Calu3 (cell line): ENCODE measurements at regions not wholly inside any gene's neighbourhood (a gene's known extent, or its start where the extent isn't known, plus 50 kb on each side); places are given as distances from the start of the nearest gene placed in this dataset.

ENCODE experiments used
- BruUV-seq: library from RNA; stranded (reverse); fragments of 400-500 nt; replicated peaks from 2 replicates; lab custom pipeline; 2021; lab: Mats Ljungman, UMichigan
- CTCF ChIA-PET: fragments of 300-600 bp; sonication (Branson Sonifier 250); formaldehyde crosslinking; loops from one replicate; lab custom pipeline; 2022; ENCODE audit warnings: antibody characterized with exemption; lab: Charles Lee
- DNase-seq: peaks from one replicate; pipeline ENCODE4 v3.0.0; 2022
- H3K27ac Mint-ChIP-seq: one replicate; pipeline ENCODE4 v1.8.0; 2022; ENCODE audit warnings: mixed read lengths; ENCODE audit not compliant: unreplicated experiment
- H3K27me3 Mint-ChIP-seq: one replicate; pipeline ENCODE4 v1.8.0; 2022; ENCODE audit warnings: mixed read lengths; ENCODE audit not compliant: unreplicated experiment
- H3K36me3 Mint-ChIP-seq: one replicate; pipeline ENCODE4 v1.8.0; 2022; ENCODE audit warnings: mild to moderate bottlenecking, moderate library complexity, mixed read lengths; ENCODE audit not compliant: insufficient read depth, unreplicated experiment
- H3K4me1 Mint-ChIP-seq: one replicate; pipeline ENCODE4 v1.8.0; 2022; ENCODE audit warnings: mild to moderate bottlenecking, low read depth, mixed read lengths; ENCODE audit not compliant: unreplicated experiment
- H3K4me3 Mint-ChIP-seq: one replicate; pipeline ENCODE4 v1.8.0; 2022; ENCODE audit warnings: mild to moderate bottlenecking, low read depth, moderate library complexity, mixed read lengths; ENCODE audit not compliant: unreplicated experiment
- H3K9me3 Mint-ChIP-seq: one replicate; pipeline ENCODE4 v1.8.0; 2022; ENCODE audit warnings: low read depth, mixed read lengths; ENCODE audit not compliant: unreplicated experiment
- CTCF ChIP-seq: fragments of 200-600 bp; IDR thresholded peaks from one replicate; pipeline ENCODE4 v1.8.0; 2022; ENCODE audit warnings: antibody characterized with exemption; ENCODE audit not compliant: unreplicated experiment
- intact Hi-C: fragments of 100-400 bp; cut with micrococcal nuclease; formaldehyde crosslinking; loops from one replicate; pipeline ENCODE4 v1.10.0; 2022; ENCODE audit not compliant: unreplicated experiment

GRCh38 chr4:181173046-181173445 lies 1070.2 kb upstream of the TENM3 start:
- no peak overlapping the region for H3K27ac Mint-ChIP-seq
- no peaks in the 10 kb centered on the region for H3K27me3 Mint-ChIP-seq
- no peaks in the 10 kb centered on the region for H3K36me3 Mint-ChIP-seq
- H3K4me1 Mint-ChIP-seq, result no peaks in the 10 kb centered on the region
- no peak overlapping the region for H3K4me3 Mint-ChIP-seq
- no peak for DNase-seq
- no peak for TF ChIP-seq CTCF
- intact Hi-C loops, result no loop called here
- no peaks in the 10 kb centered on the region for H3K9me3 Mint-ChIP-seq
- CTCF ChIA-PET, result no interaction called here
- BruUV-seq, result no TSS peak

- H3K27ac Mint-ChIP-seq, result no peak overlapping the region
- no peak for TF ChIP-seq CTCF
- no peak overlapping the region for H3K4me3 Mint-ChIP-seq
- CTCF ChIA-PET, result no interaction called here
- no peaks in the 10 kb centered on the region for H3K36me3 Mint-ChIP-seq
- intact Hi-C loops, result no loop called here
- no peaks in the 10 kb centered on the region for H3K4me1 Mint-ChIP-seq
- no peak for DNase-seq
- no TSS peak for BruUV-seq
- peaks cover 17% of the 10 kb centered on the region for H3K27me3 Mint-ChIP-seq
- no peaks in the 10 kb centered on the region for H3K9me3 Mint-ChIP-seq
Observed at GRCh38 chr4:181176306-181176705, 1066.9 kb upstream of the TENM3 start.

- no peak overlapping the region for H3K4me3 Mint-ChIP-seq
- CTCF ChIA-PET, result no interaction called here
- peaks cover 17% of the 10 kb centered on the region for H3K27me3 Mint-ChIP-seq
- BruUV-seq, result no TSS peak
- H3K9me3 Mint-ChIP-seq, result peaks cover 7% of the 10 kb centered on the region
- H3K27ac Mint-ChIP-seq, result no peak overlapping the region
- no peak for DNase-seq
- no peaks in the 10 kb centered on the region for H3K4me1 Mint-ChIP-seq
- no peaks in the 10 kb centered on the region for H3K36me3 Mint-ChIP-seq
- TF ChIP-seq CTCF, result no peak
- intact Hi-C loops, result no loop called here
Observed at GRCh38 chr4:181181331-181181730, 1061.9 kb upstream of the TENM3 start.

- peaks cover 2% of the 10 kb centered on the region for H3K9me3 Mint-ChIP-seq
- no peak for TF ChIP-seq CTCF
- DNase-seq, result no peak
- intact Hi-C loops, result no loop called here
- no peak overlapping the region for H3K27ac Mint-ChIP-seq
- BruUV-seq, result no TSS peak
- CTCF ChIA-PET, result no interaction called here
- no peaks in the 10 kb centered on the region for H3K27me3 Mint-ChIP-seq
- no peaks in the 10 kb centered on the region for H3K4me1 Mint-ChIP-seq
- H3K36me3 Mint-ChIP-seq, result no peaks in the 10 kb centered on the region
- no peak overlapping the region for H3K4me3 Mint-ChIP-seq
Observed at GRCh38 chr4:181189751-181190150, 1053.5 kb upstream of the TENM3 start.
